PFSK-1 (cell line): ENCODE measurements at regions not wholly inside any gene's neighbourhood (a gene's known extent, or its start where the extent isn't known, plus 50 kb on each side); places are given as distances from the start of the nearest gene placed in this dataset.

Source experiments
- FOXP2 ChIP-seq: optimal IDR thresholded peaks from 2 replicates; pipeline ENCODE3; 2011; ENCODE audit warnings: borderline replicate concordance, control low read depth, inconsistent platforms; ENCODE audit not compliant: insufficient read depth; ENCODE audit errors: extremely low read length, extremely low read depth
- POLR2AphosphoS5 ChIP-seq: IDR thresholded peaks from 2 replicates; pipeline ENCODE4 v1.6.1; 2012; ENCODE audit warnings: low read depth, mild to moderate bottlenecking, control low read depth, low read length, moderate library complexity
- REST ChIP-seq, 2 experiments: IDR thresholded peaks; 2 replicates each; pipeline versions ENCODE4 v1.6.1 to v1.8.0; 2011 to 2012; ENCODE audit warnings: low read depth in 2 of 2, low read length in 2 of 2, control low read depth in 1 of 2, inconsistent platforms in 1 of 2, mild to moderate bottlenecking in 1 of 2, moderate library complexity in 1 of 2; ENCODE audit not compliant: insufficient read depth in 1 of 2
- SIN3A ChIP-seq: IDR thresholded peaks from 2 replicates; pipeline ENCODE4 v1.6.1; 2012; ENCODE audit warnings: mild to moderate bottlenecking, low read length, moderate library complexity, borderline replicate concordance; ENCODE audit not compliant: insufficient read depth
- TAF1 ChIP-seq: IDR thresholded peaks from 2 replicates; pipeline ENCODE4 v1.6.1; 2012; ENCODE audit warnings: low read length, control low read depth, borderline replicate concordance; ENCODE audit not compliant: insufficient read depth

- TF ChIP-seq TAF1 = no peak
- no peak for TF ChIP-seq POLR2AphosphoS5
- TF ChIP-seq FOXP2 = no peak
Measured at GRCh38 chr1:87524021-87524754, 195.5 kb downstream of the LMO4 start.

GRCh38 chr1:87528754-87529517, 200.3 kb downstream of the LMO4 start:
- TF ChIP-seq FOXP2 (no peak), REST (IDR thresholded peaks at IDR 0.05; ENCODE audit: insufficient read depth in 1 of 2, low read depth in 2 of 2, low read length in 2 of 2) (no peak), POLR2AphosphoS5 (no peak), SIN3A (no peak), TAF1 (no peak)

GRCh38 chr1:87530042-87530807, 201.5 kb downstream of the LMO4 start:
- no peak for TF ChIP-seq TAF1
- TF ChIP-seq POLR2AphosphoS5 = no peak
- no peak for TF ChIP-seq SIN3A

GRCh38 chr1:87535551-87535950, 206.9 kb downstream of the LMO4 start:
- TF ChIP-seq REST (IDR thresholded peaks at IDR 0.05; ENCODE audit: insufficient read depth in 1 of 2, low read depth in 2 of 2, low read length in 2 of 2) (no peak), TAF1 (no peak), FOXP2 (no peak), SIN3A (no peak), POLR2AphosphoS5 (no peak)

GRCh38 chr1:87539147-87539546, 210.5 kb downstream of the LMO4 start:
- TF ChIP-seq TAF1 (no peak), FOXP2 (no peak), SIN3A (no peak), REST (IDR thresholded peaks at IDR 0.05; ENCODE audit: insufficient read depth in 1 of 2, low read depth in 2 of 2, low read length in 2 of 2) (no peak), POLR2AphosphoS5 (no peak)
